ENCODE measurements at regions not wholly inside any gene's neighbourhood (a gene's known extent, or its start where the extent isn't known, plus 50 kb on each side); places are given as distances from the start of the nearest gene placed in this dataset.

- H3K79me1 ChIP-seq (ENCODE audit: insufficient read depth, low read depth, low read length, poor library complexity, severe bottlenecking) = no peaks in the 10 kb centered on the region
- no peaks in the 10 kb centered on the region for H3K23me2 ChIP-seq (ENCODE audit: insufficient read length, low read depth, low read length, poor library complexity, severe bottlenecking)
- no peak overlapping the region for H3K56ac ChIP-seq (ENCODE audit: insufficient read length, low read depth, low read length)
- no peak overlapping the region for H2BK12ac ChIP-seq (ENCODE audit: insufficient read length, low read depth, low read length)
- H3K27me3 Mint-ChIP-seq (ENCODE audit: low read depth) = peaks cover 3% of the 10 kb centered on the region; the same call in 1 of the 2 replicates
- H3K27ac ChIP-seq (ENCODE audit: insufficient read length, low read depth, low read length) = no peak overlapping the region
- H3K23ac ChIP-seq (ENCODE audit: insufficient read length, low read depth, low read length) = no peak overlapping the region
- no peak overlapping the region for H3K4me3 Mint-ChIP-seq
- H2AFZ ChIP-seq (ENCODE audit: low read length) = peak overlapping the region; percentile 77
- H3K9me3 Mint-ChIP-seq = peaks cover 21 to 22% of the 10 kb centered on the region in 2 experiments
- H3K9me3 ChIP-seq (ENCODE audit: control insufficient read depth, low read depth, low read length) = no peaks in the 10 kb centered on the region
- H2AK5ac ChIP-seq (ENCODE audit: insufficient read length, low read length) = no peak overlapping the region
- no peak overlapping the region for H2BK120ac ChIP-seq (ENCODE audit: low read depth, low read length, poor library complexity, severe bottlenecking)
- no peak overlapping the region for H3T11ph ChIP-seq (ENCODE audit: low read length)
- H3K36me3 Mint-ChIP-seq (ENCODE audit: insufficient read depth in 1 of 3, low read depth in 3 of 3) = peaks cover 13 to 27% (median 21%) of the 10 kb centered on the region in 3 experiments
- no CpG with 5 or more reads among the region's 2 CpGs for WGBS (ENCODE audit: extremely low coverage, insufficient read length, low lambda C conversion rate)
- H4K8ac ChIP-seq (replicated peaks; ENCODE audit: insufficient read length, low read depth, low read length) = no peak overlapping the region
- H3K79me2 ChIP-seq (ENCODE audit: insufficient read depth, low read length) = no peaks in the 10 kb centered on the region
- no peak overlapping the region for H3K18ac ChIP-seq (ENCODE audit: insufficient read length, low read depth, low read length)
- no peak overlapping the region for H4K5ac ChIP-seq (ENCODE audit: insufficient read length, low read depth, low read length)
- H4K20me1 ChIP-seq (ENCODE audit: control insufficient read depth, insufficient read depth, insufficient read length) = no peaks in the 10 kb centered on the region
- no peak overlapping the region for H3K4ac ChIP-seq (ENCODE audit: low read depth, low read length)
- H3K14ac ChIP-seq (ENCODE audit: insufficient read depth, low read length) = no peak overlapping the region
- no peak overlapping the region for H2BK5ac ChIP-seq (ENCODE audit: insufficient read length, low read length)
- TF ChIP-seq, protein P1, sequence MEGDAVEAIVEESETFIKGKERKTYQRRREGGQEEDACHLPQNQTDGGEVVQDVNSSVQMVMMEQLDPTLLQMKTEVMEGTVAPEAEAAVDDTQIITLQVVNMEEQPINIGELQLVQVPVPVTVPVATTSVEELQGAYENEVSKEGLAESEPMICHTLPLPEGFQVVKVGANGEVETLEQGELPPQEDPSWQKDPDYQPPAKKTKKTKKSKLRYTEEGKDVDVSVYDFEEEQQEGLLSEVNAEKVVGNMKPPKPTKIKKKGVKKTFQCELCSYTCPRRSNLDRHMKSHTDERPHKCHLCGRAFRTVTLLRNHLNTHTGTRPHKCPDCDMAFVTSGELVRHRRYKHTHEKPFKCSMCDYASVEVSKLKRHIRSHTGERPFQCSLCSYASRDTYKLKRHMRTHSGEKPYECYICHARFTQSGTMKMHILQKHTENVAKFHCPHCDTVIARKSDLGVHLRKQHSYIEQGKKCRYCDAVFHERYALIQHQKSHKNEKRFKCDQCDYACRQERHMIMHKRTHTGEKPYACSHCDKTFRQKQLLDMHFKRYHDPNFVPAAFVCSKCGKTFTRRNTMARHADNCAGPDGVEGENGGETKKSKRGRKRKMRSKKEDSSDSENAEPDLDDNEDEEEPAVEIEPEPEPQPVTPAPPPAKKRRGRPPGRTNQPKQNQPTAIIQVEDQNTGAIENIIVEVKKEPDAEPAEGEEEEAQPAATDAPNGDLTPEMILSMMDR (conservative IDR thresholded peaks at IDR 0.05) = no peak
- H3K27ac Mint-ChIP-seq = no peak overlapping the region
- peaks cover 11 to 21% of the 10 kb centered on the region in 2 experiments for H3K4me1 Mint-ChIP-seq
- H2BK15ac ChIP-seq (ENCODE audit: low read depth, low read length) = no peak overlapping the region
- no peak for DNase-seq
- H2BK20ac ChIP-seq (ENCODE audit: low read depth, low read length, poor library complexity, severe bottlenecking) = no peak overlapping the region
- H3K4me1 ChIP-seq (ENCODE audit: insufficient read depth, low read length) = peaks cover 3% of the 10 kb centered on the region; the same call in 1 of the 2 replicates
- no peak overlapping the region for H4K91ac ChIP-seq (ENCODE audit: insufficient read length, low read depth, low read length)
- H3K4me2 ChIP-seq (ENCODE audit: insufficient read depth, insufficient read length, low read length) = no peak overlapping the region
- H3K27me3 ChIP-seq (ENCODE audit: insufficient read depth, low read length) = no peaks in the 10 kb centered on the region
- no peak overlapping the region for H3K9ac ChIP-seq (ENCODE audit: extremely low read depth, insufficient read length, low read length)
These were observed 217.1 kb upstream of the SMIM31 start for GRCh38 chr4:164536814-164537213.
